ENCODE measurements at regions not wholly inside any gene's neighbourhood (a gene's known extent, or its start where the extent isn't known, plus 50 kb on each side); places are given as distances from the start of the nearest gene placed in this dataset.

DNA sequence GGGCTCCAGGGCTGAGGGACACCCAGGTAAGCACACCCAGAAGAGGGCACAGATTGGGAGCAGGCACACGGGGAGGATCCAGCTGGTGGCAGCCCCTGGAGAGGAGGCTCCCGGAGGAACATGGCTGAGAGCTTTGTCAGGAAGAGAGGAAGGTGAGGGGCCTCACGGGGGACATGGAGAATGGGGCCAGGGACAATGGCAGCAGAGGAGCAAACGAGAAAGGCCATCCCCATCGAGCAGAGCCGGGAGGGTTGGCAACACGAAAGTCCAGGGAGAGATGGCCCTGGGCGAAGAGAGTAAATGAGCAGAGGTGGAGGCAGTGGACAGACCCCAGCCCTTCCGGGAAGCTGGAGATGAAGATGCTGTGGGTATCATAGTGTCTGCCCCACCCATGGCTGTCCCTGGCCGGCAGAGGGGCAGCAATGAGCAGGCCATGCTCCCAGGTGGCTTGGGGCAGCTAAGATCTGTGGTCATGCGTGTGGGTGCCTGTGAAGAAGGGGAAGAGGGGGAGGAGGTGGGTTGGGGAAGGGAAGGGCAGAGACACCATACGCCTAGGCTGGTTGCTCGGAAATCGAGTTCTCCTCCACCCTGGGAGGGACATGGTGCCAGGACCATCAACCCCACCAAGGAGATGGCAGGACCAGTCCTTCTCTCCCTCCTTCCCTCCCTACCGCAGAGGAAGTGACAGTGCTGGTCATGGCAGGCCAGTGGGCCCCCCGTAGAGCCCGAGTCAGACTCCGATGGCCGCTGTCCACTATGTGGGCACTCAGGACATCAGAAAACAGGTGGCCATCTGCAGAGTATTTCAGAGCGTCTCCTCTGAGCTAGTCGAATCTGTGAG, 191.7 kb downstream of the NDUFA10 start:
- Histone ChIP-seq H3K27me3 (ENCODE audit: control insufficient read depth in 4 of 4, insufficient read depth in 4 of 4, low read length in 3 of 4) (no peaks in the 10 kb centered on the region), H3K9ac (ENCODE audit: low read depth in 1 of 2, low read length in 2 of 2) (no peak overlapping the region), H3K4me3 (ENCODE audit: low read depth in 1 of 3, low read length in 3 of 3) (no peak overlapping the region), H3K4me1 (ENCODE audit: control insufficient read depth in 4 of 4, insufficient read depth in 4 of 4, low read length in 3 of 4) (no peaks in the 10 kb centered on the region), H3K36me3 (ENCODE audit: control insufficient read depth in 4 of 4, insufficient read depth in 3 of 4, low read depth in 1 of 4, low read length in 3 of 4) (no peaks in the 10 kb centered on the region), H3K9me3 (ENCODE audit: control insufficient read depth in 4 of 4, low read length in 3 of 4) (peaks cover 0 to 5% (median 2%) of the 10 kb centered on the region in 4 donors), H3K27ac (ENCODE audit: low read depth in 1 of 2, low read length in 2 of 2) (no peak overlapping the region)
- DNase-seq (ENCODE audit: low spot score), result peak; percentile 19
- WGBS, result 87% methylated on average over 21 of the region's 21 CpGs
- TF ChIP-seq, protein P1, sequence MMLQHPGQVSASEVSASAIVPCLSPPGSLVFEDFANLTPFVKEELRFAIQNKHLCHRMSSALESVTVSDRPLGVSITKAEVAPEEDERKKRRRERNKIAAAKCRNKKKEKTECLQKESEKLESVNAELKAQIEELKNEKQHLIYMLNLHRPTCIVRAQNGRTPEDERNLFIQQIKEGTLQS (IDR thresholded peaks at IDR 0.05), result no peak
- TF ChIP-seq NR2F2 (IDR thresholded peaks at IDR 0.05), result no peak
- no peak for TF ChIP-seq JUND (IDR thresholded peaks at IDR 0.05)
- TF ChIP-seq, protein P2, sequence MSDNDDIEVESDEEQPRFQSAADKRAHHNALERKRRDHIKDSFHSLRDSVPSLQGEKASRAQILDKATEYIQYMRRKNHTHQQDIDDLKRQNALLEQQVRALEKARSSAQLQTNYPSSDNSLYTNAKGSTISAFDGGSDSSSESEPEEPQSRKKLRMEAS (IDR thresholded peaks at IDR 0.05), result no peak
- TF ChIP-seq, protein P3, sequence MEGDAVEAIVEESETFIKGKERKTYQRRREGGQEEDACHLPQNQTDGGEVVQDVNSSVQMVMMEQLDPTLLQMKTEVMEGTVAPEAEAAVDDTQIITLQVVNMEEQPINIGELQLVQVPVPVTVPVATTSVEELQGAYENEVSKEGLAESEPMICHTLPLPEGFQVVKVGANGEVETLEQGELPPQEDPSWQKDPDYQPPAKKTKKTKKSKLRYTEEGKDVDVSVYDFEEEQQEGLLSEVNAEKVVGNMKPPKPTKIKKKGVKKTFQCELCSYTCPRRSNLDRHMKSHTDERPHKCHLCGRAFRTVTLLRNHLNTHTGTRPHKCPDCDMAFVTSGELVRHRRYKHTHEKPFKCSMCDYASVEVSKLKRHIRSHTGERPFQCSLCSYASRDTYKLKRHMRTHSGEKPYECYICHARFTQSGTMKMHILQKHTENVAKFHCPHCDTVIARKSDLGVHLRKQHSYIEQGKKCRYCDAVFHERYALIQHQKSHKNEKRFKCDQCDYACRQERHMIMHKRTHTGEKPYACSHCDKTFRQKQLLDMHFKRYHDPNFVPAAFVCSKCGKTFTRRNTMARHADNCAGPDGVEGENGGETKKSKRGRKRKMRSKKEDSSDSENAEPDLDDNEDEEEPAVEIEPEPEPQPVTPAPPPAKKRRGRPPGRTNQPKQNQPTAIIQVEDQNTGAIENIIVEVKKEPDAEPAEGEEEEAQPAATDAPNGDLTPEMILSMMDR (IDR thresholded peaks at IDR 0.05; ENCODE audit: low read depth, low read length, missing input control), result no peak
- TF ChIP-seq RXRA (IDR thresholded peaks at IDR 0.05), result no peak
- no peak for TF ChIP-seq GABPA (IDR thresholded peaks at IDR 0.05 in 1 of 2, conservative IDR thresholded peaks at IDR 0.05 in 1 of 2)
- TF ChIP-seq, protein P4, sequence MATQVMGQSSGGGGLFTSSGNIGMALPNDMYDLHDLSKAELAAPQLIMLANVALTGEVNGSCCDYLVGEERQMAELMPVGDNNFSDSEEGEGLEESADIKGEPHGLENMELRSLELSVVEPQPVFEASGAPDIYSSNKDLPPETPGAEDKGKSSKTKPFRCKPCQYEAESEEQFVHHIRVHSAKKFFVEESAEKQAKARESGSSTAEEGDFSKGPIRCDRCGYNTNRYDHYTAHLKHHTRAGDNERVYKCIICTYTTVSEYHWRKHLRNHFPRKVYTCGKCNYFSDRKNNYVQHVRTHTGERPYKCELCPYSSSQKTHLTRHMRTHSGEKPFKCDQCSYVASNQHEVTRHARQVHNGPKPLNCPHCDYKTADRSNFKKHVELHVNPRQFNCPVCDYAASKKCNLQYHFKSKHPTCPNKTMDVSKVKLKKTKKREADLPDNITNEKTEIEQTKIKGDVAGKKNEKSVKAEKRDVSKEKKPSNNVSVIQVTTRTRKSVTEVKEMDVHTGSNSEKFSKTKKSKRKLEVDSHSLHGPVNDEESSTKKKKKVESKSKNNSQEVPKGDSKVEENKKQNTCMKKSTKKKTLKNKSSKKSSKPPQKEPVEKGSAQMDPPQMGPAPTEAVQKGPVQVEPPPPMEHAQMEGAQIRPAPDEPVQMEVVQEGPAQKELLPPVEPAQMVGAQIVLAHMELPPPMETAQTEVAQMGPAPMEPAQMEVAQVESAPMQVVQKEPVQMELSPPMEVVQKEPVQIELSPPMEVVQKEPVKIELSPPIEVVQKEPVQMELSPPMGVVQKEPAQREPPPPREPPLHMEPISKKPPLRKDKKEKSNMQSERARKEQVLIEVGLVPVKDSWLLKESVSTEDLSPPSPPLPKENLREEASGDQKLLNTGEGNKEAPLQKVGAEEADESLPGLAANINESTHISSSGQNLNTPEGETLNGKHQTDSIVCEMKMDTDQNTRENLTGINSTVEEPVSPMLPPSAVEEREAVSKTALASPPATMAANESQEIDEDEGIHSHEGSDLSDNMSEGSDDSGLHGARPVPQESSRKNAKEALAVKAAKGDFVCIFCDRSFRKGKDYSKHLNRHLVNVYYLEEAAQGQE (IDR thresholded peaks at IDR 0.05), result no peak
- TF ChIP-seq RAD21 (IDR thresholded peaks at IDR 0.05), result no peak
- no peak for TF ChIP-seq YY1 (IDR thresholded peaks at IDR 0.05)

DNA sequence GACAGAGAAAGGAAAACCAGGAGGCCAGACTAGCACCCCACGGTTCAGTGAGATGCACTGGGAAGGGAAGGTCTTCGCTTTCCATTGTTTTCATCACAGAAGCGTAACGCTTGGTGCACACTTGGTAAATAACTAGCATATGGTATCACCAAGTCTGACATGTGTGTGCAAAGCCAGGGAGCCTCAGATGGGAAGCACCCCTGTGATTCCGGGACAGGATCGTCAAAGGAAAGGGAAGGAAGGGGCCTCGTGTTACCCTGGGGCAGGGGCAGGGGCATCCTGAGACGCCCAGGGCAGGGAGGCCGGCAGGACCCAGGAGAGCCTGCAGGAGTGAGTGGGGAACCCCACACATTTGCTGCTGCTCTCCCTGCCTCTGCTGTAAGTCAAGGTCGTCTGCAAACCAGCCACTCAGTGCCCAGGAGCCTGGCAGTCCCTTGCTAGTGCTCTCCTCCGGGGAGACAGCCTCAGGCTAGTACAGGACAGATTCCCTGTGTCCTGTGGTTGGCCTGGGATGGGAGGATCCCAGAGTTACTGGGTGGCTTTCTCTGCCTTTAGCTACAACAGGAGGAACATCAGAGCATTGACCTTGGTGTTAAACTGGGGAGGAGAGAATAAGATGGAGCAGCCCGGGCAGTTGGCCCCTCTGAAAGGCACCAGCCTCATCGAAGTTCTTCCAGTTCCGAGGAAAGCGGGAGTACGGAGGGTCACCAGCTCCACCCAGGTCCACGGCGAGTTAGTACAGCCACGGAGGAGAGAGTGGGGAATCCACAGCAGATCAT, 192.5 kb downstream of the NDUFA10 start:
- TF ChIP-seq, protein P5, sequence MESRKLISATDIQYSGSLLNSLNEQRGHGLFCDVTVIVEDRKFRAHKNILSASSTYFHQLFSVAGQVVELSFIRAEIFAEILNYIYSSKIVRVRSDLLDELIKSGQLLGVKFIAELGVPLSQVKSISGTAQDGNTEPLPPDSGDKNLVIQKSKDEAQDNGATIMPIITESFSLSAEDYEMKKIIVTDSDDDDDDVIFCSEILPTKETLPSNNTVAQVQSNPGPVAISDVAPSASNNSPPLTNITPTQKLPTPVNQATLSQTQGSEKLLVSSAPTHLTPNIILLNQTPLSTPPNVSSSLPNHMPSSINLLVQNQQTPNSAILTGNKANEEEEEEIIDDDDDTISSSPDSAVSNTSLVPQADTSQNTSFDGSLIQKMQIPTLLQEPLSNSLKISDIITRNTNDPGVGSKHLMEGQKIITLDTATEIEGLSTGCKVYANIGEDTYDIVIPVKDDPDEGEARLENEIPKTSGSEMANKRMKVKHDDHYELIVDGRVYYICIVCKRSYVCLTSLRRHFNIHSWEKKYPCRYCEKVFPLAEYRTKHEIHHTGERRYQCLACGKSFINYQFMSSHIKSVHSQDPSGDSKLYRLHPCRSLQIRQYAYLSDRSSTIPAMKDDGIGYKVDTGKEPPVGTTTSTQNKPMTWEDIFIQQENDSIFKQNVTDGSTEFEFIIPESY (IDR thresholded peaks at IDR 0.05), result no peak
- TF ChIP-seq, protein P2 (IDR thresholded peaks at IDR 0.05), result no peak
- TF ChIP-seq GABPA (IDR thresholded peaks at IDR 0.05 in 1 of 2, conservative IDR thresholded peaks at IDR 0.05 in 1 of 2) (no peak), TAF1 (conservative IDR thresholded peaks at IDR 0.05) (no peak), HNF4A (conservative IDR thresholded peaks at IDR 0.05) (no peak), RAD21 (IDR thresholded peaks at IDR 0.05) (no peak), YY1 (IDR thresholded peaks at IDR 0.05) (no peak), RXRA (IDR thresholded peaks at IDR 0.05) (no peak), HNF4G (IDR thresholded peaks at IDR 0.05) (no peak)
- Histone ChIP-seq H3K27ac (ENCODE audit: low read depth in 1 of 2, low read length in 2 of 2) (no peak overlapping the region), H3K27me3 (ENCODE audit: control insufficient read depth in 4 of 4, insufficient read depth in 4 of 4, low read length in 3 of 4) (no peaks in the 10 kb centered on the region), H3K9ac (ENCODE audit: low read depth in 1 of 2, low read length in 2 of 2) (no peak overlapping the region), H3K4me3 (ENCODE audit: low read depth in 1 of 3, low read length in 3 of 3) (no peak overlapping the region), H3K4me1 (ENCODE audit: control insufficient read depth in 4 of 4, insufficient read depth in 4 of 4, low read length in 3 of 4) (no peaks in the 10 kb centered on the region), H3K9me3 (ENCODE audit: control insufficient read depth in 4 of 4, low read length in 3 of 4) (peaks cover 0 to 5% (median 2%) of the 10 kb centered on the region in 4 donors), H3K36me3 (ENCODE audit: control insufficient read depth in 4 of 4, insufficient read depth in 3 of 4, low read depth in 1 of 4, low read length in 3 of 4) (no peaks in the 10 kb centered on the region)
- WGBS, result 80% methylated on average over 19 of the region's 19 CpGs
- peak; percentile 27 for DNase-seq (ENCODE audit: low spot score)

Data from liver (tissue), 8 donors.